Nephron (organoid): ENCODE measurements at regions not wholly inside any gene's neighbourhood (a gene's known extent, or its start where the extent isn't known, plus 50 kb on each side); places are given as distances from the start of the nearest gene placed in this dataset.
"Not testable (repeated sequence)": the region's sequence is repeated elsewhere in the genome, so short reads cannot be mapped to it uniquely, and the experiment has no call there.

ENCODE experiments used
- H3K27ac Mint-ChIP-seq, 3 experiments: 2 replicates each; pipeline ENCODE4 v1.8.0; 2020; ENCODE audit warnings: mixed read lengths in 3 of 3, mild to moderate bottlenecking in 2 of 3, moderate library complexity in 1 of 3
- H3K27me3 Mint-ChIP-seq: 2 replicates; pipeline ENCODE4 v1.8.0; 2021; ENCODE audit warnings: low read depth, mild to moderate bottlenecking, moderate library complexity, mixed read lengths
- H3K36me3 Mint-ChIP-seq: 2 replicates; pipeline ENCODE4 v1.8.0; 2020; ENCODE audit warnings: low read depth, mixed read lengths
- H3K4me1 Mint-ChIP-seq: 2 replicates; pipeline ENCODE4 v1.8.0; 2020; ENCODE audit warnings: mixed read lengths
- H3K4me3 Mint-ChIP-seq, 3 experiments: 2 replicates each; pipeline ENCODE4 v1.8.0; 2020; ENCODE audit warnings: mild to moderate bottlenecking in 3 of 3, mixed read lengths in 3 of 3, moderate library complexity in 2 of 3
- H3K9me3 Mint-ChIP-seq: 2 replicates; pipeline ENCODE4 v1.8.0; 2020; ENCODE audit warnings: mixed read lengths
- TF ChIP-seq, protein P1 (sequence below), 3 experiments: fragments of 200-600 bp; sonication (generic); IDR thresholded peaks; one replicate each; pipeline ENCODE4 v1.5.0; 2021; ENCODE audit warnings: antibody characterized with exemption in 3 of 3; ENCODE audit not compliant: unreplicated experiment in 3 of 3

DNA sequence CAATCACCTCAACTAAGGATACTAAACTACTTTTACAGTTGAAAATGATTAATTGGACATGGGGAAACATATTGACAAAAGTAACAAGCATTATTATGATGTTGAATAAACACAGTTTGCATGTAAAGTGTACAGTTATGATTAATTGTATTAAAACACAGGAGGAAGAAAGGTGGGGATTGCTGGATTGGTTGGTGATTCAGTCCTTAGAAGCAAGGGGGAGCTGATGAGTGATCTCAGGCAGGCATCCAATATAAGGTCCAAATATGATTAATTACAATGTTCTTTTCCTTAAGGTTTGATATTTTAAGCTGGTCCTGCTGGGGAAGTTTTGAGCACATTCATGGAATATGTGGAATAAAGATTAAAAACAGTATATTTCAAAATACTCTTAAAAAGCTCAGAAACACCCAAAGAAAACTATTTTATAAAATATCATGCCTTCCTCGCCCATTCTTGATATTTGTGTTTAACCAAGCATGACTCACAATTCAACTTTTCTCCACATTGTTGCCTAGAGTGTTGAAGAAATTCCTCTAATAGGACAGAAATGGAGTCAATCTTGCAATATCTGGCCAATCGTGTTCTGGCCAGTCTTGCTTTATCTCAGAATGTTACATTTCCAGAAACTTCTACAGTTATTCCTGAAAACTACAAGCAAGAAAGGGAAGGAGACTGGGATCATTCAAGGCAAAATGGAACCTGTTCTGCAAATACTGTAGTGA lies 268.2 kb downstream of the RPIA start:
- H3K27ac Mint-ChIP-seq, result no peak overlapping the region
- H3K27me3 Mint-ChIP-seq, result no peaks in the 10 kb centered on the region
- no peak overlapping the region for H3K4me3 Mint-ChIP-seq
- TF ChIP-seq, protein P1, sequence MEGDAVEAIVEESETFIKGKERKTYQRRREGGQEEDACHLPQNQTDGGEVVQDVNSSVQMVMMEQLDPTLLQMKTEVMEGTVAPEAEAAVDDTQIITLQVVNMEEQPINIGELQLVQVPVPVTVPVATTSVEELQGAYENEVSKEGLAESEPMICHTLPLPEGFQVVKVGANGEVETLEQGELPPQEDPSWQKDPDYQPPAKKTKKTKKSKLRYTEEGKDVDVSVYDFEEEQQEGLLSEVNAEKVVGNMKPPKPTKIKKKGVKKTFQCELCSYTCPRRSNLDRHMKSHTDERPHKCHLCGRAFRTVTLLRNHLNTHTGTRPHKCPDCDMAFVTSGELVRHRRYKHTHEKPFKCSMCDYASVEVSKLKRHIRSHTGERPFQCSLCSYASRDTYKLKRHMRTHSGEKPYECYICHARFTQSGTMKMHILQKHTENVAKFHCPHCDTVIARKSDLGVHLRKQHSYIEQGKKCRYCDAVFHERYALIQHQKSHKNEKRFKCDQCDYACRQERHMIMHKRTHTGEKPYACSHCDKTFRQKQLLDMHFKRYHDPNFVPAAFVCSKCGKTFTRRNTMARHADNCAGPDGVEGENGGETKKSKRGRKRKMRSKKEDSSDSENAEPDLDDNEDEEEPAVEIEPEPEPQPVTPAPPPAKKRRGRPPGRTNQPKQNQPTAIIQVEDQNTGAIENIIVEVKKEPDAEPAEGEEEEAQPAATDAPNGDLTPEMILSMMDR (IDR thresholded peaks at IDR 0.05; ENCODE audit: unreplicated experiment in 3 of 3), result no peak
- peaks cover 15% of the 10 kb centered on the region for H3K9me3 Mint-ChIP-seq
- no peaks in the 10 kb centered on the region for H3K36me3 Mint-ChIP-seq
- no peaks in the 10 kb centered on the region for H3K4me1 Mint-ChIP-seq

DNA sequence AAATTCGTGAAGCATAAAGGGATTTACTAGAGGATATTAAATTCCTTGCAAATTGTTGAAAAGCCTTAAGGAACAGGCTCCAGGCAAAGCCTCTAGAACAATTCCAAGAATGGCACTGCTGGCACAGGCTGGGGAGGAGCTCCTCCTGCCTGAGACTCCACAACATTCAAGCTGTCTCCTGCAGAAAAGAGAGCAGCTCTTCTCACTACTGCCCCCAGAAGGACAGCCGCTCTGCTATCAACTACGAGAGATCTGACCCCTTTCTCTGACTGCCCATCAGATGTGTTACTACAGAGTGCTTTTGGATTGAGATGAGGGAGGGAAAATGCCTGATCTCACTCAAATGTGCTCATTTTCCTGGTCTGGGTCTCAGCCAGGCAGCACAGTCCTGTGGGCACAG lies 269.9 kb downstream of the RPIA start:
- H3K9me3 Mint-ChIP-seq, result peaks cover 15% of the 10 kb centered on the region
- not testable (repeated sequence) for H3K4me3 Mint-ChIP-seq, H3K27me3 Mint-ChIP-seq, H3K4me1 Mint-ChIP-seq, H3K27ac Mint-ChIP-seq, H3K36me3 Mint-ChIP-seq

DNA sequence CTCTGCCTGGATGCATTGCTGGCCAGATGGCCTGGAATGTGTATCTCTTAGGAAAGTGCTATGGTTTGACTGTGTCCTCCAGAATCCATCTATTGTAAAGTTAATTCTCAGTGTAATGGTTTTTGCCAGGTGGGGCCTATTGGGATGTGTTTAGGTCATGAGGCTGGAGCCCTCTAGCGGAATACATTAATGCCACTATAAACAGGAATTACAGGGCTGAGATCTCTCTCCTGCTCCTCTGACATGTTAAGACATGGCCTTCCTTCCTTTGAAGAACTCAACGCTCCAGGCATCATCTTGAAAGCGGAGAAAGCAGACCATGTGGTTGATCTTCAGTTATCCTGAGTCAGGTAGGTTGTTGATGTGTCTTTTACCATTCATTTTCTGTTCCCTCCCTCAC lies 276.4 kb downstream of the RPIA start:
- TF ChIP-seq, protein P1 (IDR thresholded peaks at IDR 0.05; ENCODE audit: unreplicated experiment in 3 of 3), result no peak
- Mint-ChIP-seq H3K9me3 (peaks cover 21% of the 10 kb centered on the region), H3K27ac (no peak overlapping the region), H3K4me1 (no peaks in the 10 kb centered on the region), H3K27me3 (no peaks in the 10 kb centered on the region), H3K36me3 (no peaks in the 10 kb centered on the region), H3K4me3 (no peak overlapping the region)

DNA sequence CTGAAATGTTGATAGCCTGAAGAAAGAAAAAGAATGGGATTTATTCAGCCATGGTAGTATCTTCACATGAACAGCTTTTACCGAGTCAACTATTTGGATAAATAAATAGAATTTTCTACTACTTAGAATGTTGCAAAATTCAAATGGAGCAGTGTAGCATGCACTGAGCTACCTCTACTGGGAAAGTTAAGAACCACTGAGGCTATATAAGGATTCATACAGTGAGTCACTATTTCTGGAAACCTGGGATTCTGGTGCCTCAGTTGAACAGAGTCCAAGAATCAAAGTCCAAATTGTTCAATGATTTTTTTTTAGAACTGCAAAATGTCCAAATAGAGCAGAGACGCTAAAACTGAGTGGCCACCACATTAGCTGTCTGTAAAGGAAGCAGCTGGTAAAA lies 286.5 kb downstream of the RPIA start:
- peaks cover 29% of the 10 kb centered on the region for H3K9me3 Mint-ChIP-seq
- H3K4me1 Mint-ChIP-seq, H3K27me3 Mint-ChIP-seq, H3K36me3 Mint-ChIP-seq, H3K4me3 Mint-ChIP-seq, H3K27ac Mint-ChIP-seq: not testable (repeated sequence)

DNA sequence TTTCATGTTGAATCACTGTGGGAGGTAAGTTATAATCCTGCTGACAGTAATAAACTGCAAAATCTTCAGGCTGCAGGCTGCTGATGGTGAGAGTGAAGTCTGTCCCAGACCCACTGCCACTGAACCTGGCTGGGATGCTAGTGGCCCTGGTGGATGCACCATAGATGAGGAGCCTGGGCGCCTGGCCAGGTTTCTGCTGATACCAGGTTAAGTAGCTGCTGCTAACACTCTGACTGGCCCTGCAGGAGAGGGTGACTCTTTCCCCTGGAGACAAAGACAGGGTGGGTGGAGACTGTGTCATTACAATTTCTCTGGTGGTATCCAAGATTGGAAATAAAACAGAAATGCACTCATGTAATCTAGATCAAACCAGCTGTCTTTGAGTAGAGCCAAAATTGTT lies 287.0 kb downstream of the RPIA start:
- H3K27ac Mint-ChIP-seq, H3K4me3 Mint-ChIP-seq, H3K4me1 Mint-ChIP-seq, H3K27me3 Mint-ChIP-seq, H3K36me3 Mint-ChIP-seq: not testable (repeated sequence)
- H3K9me3 Mint-ChIP-seq, result peaks cover 25% of the 10 kb centered on the region

DNA sequence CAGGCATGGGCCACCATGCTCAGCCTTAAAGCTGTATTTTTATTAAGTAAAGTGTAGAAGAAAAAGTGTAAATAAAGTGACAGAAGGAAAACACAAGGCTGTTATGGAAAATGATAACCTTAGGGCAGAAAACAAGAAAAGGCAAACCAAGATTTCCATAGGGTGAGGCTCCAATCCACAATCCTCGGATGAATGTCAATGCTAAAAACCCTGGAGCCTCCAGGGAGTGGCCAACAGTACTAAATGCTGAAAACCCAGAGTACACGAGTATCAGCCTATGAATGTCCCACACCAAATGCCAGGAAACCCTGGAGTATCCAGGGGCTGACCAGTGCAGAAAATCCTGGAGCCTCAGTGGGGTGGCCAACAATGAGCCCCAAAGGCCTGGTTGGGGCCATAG lies 292.6 kb downstream of the RPIA start:
- H3K4me1 Mint-ChIP-seq, H3K27ac Mint-ChIP-seq, H3K4me3 Mint-ChIP-seq, H3K36me3 Mint-ChIP-seq, H3K27me3 Mint-ChIP-seq: not testable (repeated sequence)
- H3K9me3 Mint-ChIP-seq, result peaks cover 22% of the 10 kb centered on the region

DNA sequence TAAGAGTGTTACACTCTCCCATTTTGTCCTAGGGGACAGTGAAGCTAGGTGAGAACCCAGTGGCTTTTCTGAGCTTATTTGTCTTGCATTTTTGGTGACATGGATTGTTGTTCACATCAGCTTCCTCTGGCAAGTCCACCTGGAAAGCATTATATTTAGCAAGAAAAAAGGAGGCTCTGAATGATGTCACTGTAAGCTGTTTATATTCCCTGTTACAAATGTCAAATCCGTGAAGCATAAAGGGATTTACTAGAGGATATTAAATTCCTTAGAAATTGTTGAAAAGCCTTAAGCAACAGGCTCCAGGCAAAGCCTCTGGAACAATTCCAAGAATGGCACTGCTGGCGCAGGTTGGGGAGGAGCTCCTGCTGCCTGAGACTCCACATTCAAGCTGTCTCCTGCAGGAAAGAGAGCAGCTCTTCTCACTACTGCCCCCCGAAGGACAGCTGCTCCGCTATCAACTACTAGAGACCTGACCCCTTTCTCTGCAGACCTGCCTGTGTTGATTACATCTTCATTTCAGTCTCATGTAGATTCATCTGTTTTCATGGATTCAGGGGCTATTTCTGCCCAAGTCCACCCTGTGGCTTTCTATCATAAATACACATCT lies 295.4 kb downstream of the RPIA start:
- not testable (repeated sequence) for H3K4me3 Mint-ChIP-seq, H3K4me1 Mint-ChIP-seq, H3K27ac Mint-ChIP-seq, H3K27me3 Mint-ChIP-seq, H3K36me3 Mint-ChIP-seq
- H3K9me3 Mint-ChIP-seq, result peaks cover 17% of the 10 kb centered on the region

DNA sequence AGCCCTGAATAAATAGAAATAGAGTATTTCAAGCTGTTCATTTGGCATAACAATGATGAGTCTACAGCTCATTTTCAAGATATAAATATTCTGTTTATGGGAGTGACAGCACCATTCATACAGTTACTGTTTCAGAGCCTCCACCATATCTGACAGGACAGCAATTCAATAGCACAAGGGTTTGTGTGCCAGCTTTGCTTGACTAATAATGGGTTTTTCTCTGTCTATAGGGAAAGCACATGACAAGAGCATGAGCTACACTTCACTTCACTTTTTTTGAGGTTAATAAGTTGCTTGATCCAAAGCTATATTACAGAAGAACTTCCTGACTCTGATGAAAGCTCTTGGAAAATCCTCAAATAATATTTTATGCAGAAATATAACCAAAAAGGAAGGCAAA lies 297.1 kb downstream of the RPIA start:
- not testable (repeated sequence) for H3K27ac Mint-ChIP-seq, H3K27me3 Mint-ChIP-seq, H3K4me1 Mint-ChIP-seq

DNA sequence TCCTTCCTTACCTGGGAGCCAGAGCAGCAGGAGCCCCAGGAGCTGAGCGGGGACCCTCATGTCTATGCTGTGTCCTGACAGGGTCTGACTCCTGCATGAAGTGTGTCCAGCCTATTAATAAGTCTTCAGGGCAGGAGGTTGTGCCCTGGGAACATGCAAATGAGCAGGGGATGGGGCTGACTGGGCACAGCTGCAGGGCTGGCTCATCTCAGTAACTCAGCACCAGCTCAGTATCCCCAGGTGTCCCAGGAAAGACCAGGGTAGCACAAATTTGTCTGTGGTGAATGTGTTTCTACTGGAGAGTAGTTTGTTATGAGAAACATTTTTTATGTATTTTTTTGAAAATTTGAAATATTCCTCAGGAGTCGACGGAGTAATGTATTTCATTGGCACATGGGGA lies 301.3 kb downstream of the RPIA start:
- H3K9me3 Mint-ChIP-seq, result peaks cover 19% of the 10 kb centered on the region
- H3K27me3 Mint-ChIP-seq, H3K36me3 Mint-ChIP-seq, H3K4me1 Mint-ChIP-seq, H3K27ac Mint-ChIP-seq, H3K4me3 Mint-ChIP-seq: not testable (repeated sequence)

More for the DNA sequence above, 297.1 kb downstream of the RPIA start:
- H3K4me3 Mint-ChIP-seq, H3K36me3 Mint-ChIP-seq: not testable (repeated sequence)
- peaks cover 13% of the 10 kb centered on the region for H3K9me3 Mint-ChIP-seq

DNA sequence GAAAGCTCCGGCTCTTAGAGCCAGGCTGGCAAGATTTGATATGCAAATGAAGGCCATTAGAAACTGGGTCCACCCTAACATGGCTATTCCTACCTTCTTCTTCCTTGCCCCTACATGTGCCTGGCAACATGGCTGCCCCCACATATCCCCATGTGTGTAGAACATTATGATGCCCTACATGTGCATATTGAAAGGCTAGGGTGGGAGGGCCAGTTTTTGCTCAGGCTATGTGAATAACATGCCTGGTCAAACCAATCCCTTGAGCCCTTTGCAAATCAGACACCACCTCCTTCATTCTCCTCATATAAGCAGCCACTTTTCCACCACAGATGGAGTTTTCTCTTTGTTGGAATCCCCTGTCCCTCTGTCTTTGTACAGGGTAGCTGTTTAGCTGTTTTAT lies 303.4 kb downstream of the RPIA start:
- H3K4me3 Mint-ChIP-seq, H3K27me3 Mint-ChIP-seq, H3K4me1 Mint-ChIP-seq: not testable (repeated sequence)

DNA sequence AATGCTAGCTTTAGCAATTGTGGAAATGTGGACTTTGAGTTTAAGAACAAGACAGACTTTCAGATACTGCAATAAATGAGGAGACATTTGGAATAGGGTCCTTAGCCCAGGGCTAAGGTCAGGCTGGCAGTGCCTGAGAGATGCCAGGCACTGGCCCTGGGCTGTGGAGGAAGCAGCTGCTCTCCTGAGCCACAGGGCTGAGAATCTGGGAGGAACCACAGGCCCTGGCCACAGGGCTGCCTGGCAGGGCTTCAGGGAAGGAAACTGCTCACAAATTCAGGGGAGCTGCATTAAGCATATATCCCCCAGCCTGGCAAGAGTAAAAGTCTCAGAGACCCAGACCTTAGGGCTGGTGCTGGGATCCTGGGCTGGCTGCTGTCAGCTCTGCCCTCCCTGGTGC lies 305.1 kb downstream of the RPIA start:
- peaks cover 23% of the 10 kb centered on the region for H3K9me3 Mint-ChIP-seq
- not testable (repeated sequence) for H3K4me3 Mint-ChIP-seq, H3K36me3 Mint-ChIP-seq, H3K4me1 Mint-ChIP-seq, H3K27me3 Mint-ChIP-seq, H3K27ac Mint-ChIP-seq

More for the DNA sequence above, 303.4 kb downstream of the RPIA start:
- not testable (repeated sequence) for H3K36me3 Mint-ChIP-seq, H3K27ac Mint-ChIP-seq
- peaks cover 28% of the 10 kb centered on the region for H3K9me3 Mint-ChIP-seq
